WTC11 (cell line): ENCODE measurements at regions not wholly inside any gene's neighbourhood (a gene's known extent, or its start where the extent isn't known, plus 50 kb on each side); places are given as distances from the start of the nearest gene placed in this dataset.
"Not testable (repeated sequence)": the region's sequence is repeated elsewhere in the genome, so short reads cannot be mapped to it uniquely, and the experiment has no call there.

Source experiments
- ATAC-seq: fragments of 200-7000 bp; cut with Tn5 transposase; 2 replicates; pipeline ENCODE4 v1.10.0; 2021; ENCODE audit warnings: mild to moderate bottlenecking, moderate library complexity
- CTCF ChIA-PET: fragments of 300-600 bp; sonication (Branson Sonifier 250); formaldehyde crosslinking; loops from one replicate; lab custom pipeline; 2021; ENCODE audit warnings: antibody characterized with exemption; lab: Charles Lee
- POLR2A ChIA-PET: fragments of 350-600 bp; sonication (Branson Sonifier 250); formaldehyde crosslinking; loops from one replicate; lab custom pipeline; 2021; ENCODE audit warnings: antibody characterized with exemption; lab: Charles Lee
- DNase-seq: peaks from one replicate; pipeline ENCODE4 v3.0.0; 2021; ENCODE audit warnings: low spot score
- H3K27ac Mint-ChIP-seq: 2 replicates; pipeline ENCODE4 v1.8.0; 2021; ENCODE audit warnings: mixed read lengths
- H3K27me3 Mint-ChIP-seq: 2 replicates; pipeline ENCODE4 v1.8.0; 2021; ENCODE audit warnings: low read depth, mild to moderate bottlenecking, moderate library complexity, mixed read lengths
- H3K36me3 Mint-ChIP-seq: 2 replicates; pipeline ENCODE4 v1.8.0; 2021; ENCODE audit warnings: mixed read lengths
- H3K4me1 Mint-ChIP-seq: 2 replicates; pipeline ENCODE4 v1.8.0; 2022; ENCODE audit warnings: mixed read lengths
- H3K4me3 Mint-ChIP-seq: 2 replicates; pipeline ENCODE4 v1.8.0; 2021; ENCODE audit warnings: mild to moderate bottlenecking, moderate library complexity, mixed read lengths
- H3K9me3 Mint-ChIP-seq: 2 replicates; pipeline ENCODE4 v1.8.0; 2021; ENCODE audit warnings: mixed read lengths
- E2F5 ChIP-seq: sonication (generic); formaldehyde crosslinking; IDR thresholded peaks from 2 replicates; pipeline ENCODE4 v1.8.1; 2022; ENCODE audit warnings: mild to moderate bottlenecking, moderate library complexity, missing genetic modification reagents
- ELF4 ChIP-seq: sonication (generic); formaldehyde crosslinking; IDR thresholded peaks from 2 replicates; pipeline ENCODE4 v1.8.1; 2022; ENCODE audit warnings: low read depth, mild to moderate bottlenecking, moderate library complexity, missing genetic modification reagents
- HMGXB4 ChIP-seq: sonication (generic); formaldehyde crosslinking; IDR thresholded peaks from 2 replicates; pipeline ENCODE4 v1.8.1; 2023; ENCODE audit warnings: mild to moderate bottlenecking, moderate library complexity, missing genetic modification reagents
- MXD4 ChIP-seq: fragments of 250-450 bp; sonication (Bioruptor Pico); IDR thresholded peaks from 2 replicates; pipeline ENCODE4 v1.8.0; 2021; ENCODE audit warnings: mild to moderate bottlenecking, moderate library complexity, borderline replicate concordance
- MYBL2 ChIP-seq: sonication (generic); formaldehyde crosslinking; IDR thresholded peaks from 2 replicates; pipeline ENCODE4 v1.8.1; 2023; ENCODE audit warnings: mild to moderate bottlenecking, moderate library complexity, missing genetic modification reagents
- NFYB ChIP-seq: sonication (generic); formaldehyde crosslinking; conservative IDR thresholded peaks from 2 replicates; pipeline ENCODE4 v1.8.0; 2022; ENCODE audit warnings: low read depth, missing genetic modification reagents
- NR3C1 ChIP-seq: sonication (generic); formaldehyde crosslinking; conservative IDR thresholded peaks from 2 replicates; pipeline ENCODE4 v1.8.1; 2023; ENCODE audit warnings: low read depth, mild to moderate bottlenecking, missing genetic modification reagents
- OVOL2 ChIP-seq: fragments of 250-450 bp; sonication (Bioruptor Pico); IDR thresholded peaks from 2 replicates; pipeline ENCODE4 v1.9.0; 2021; ENCODE audit warnings: mild to moderate bottlenecking, borderline replicate concordance
- PRDM15 ChIP-seq: sonication (generic); formaldehyde crosslinking; IDR thresholded peaks from 2 replicates; pipeline ENCODE4 v1.8.0; 2022; ENCODE audit warnings: missing genetic modification reagents
- PREB ChIP-seq: sonication (generic); formaldehyde crosslinking; IDR thresholded peaks from 2 replicates; pipeline ENCODE4 v1.8.1; 2022; ENCODE audit warnings: mild to moderate bottlenecking, missing genetic modification reagents, moderate library complexity, borderline replicate concordance
- SMAD3 ChIP-seq: sonication (generic); formaldehyde crosslinking; IDR thresholded peaks from 2 replicates; pipeline ENCODE4 v1.8.0; 2022; ENCODE audit warnings: missing genetic modification reagents, mild to moderate bottlenecking, borderline replicate concordance
- TEAD4 ChIP-seq: sonication (generic); formaldehyde crosslinking; IDR thresholded peaks from 2 replicates; pipeline ENCODE4 v1.8.0; 2022; ENCODE audit warnings: mild to moderate bottlenecking, missing genetic modification reagents
- ZBTB43 ChIP-seq: sonication (generic); formaldehyde crosslinking; IDR thresholded peaks from 2 replicates; pipeline ENCODE4 v1.8.1; 2023; ENCODE audit warnings: mild to moderate bottlenecking, missing genetic modification reagents
- ZNF425 ChIP-seq: fragments of 250-450 bp; sonication (Bioruptor Pico); conservative IDR thresholded peaks from 2 replicates; pipeline ENCODE4 v1.9.0; 2021; ENCODE audit warnings: mild to moderate bottlenecking
- ZNF671 ChIP-seq: fragments of 250-450 bp; sonication (Bioruptor Pico); IDR thresholded peaks from 2 replicates; pipeline ENCODE4 v1.8.0; 2021; ENCODE audit warnings: mild to moderate bottlenecking
- ZSCAN18 ChIP-seq: fragments of 250-450 bp; sonication (Bioruptor Pico); IDR thresholded peaks from 2 replicates; pipeline ENCODE4 v2.1.2; 2022; ENCODE audit warnings: mild to moderate bottlenecking, moderate library complexity

- TF ChIP-seq PREB (CRISPR knock-in tag): no peak
- TF ChIP-seq ZNF671 (CRISPR knock-in tag): no peak
- TF ChIP-seq MXD4 (CRISPR knock-in tag): no peak
- TF ChIP-seq ZSCAN18: no peak
- no peak for TF ChIP-seq SMAD3 (CRISPR knock-in tag)
- no peak for TF ChIP-seq E2F5 (CRISPR knock-in tag)
- no peak for TF ChIP-seq HMGXB4 (CRISPR knock-in tag)
- TF ChIP-seq, all 79 proteins: peak for 0
Observed at GRCh38 chr6:17224056-17224455, 57.1 kb upstream of the RBM24 start (continued).

- ATAC-seq, H3K4me1 Mint-ChIP-seq, H3K36me3 Mint-ChIP-seq, POLR2A ChIA-PET, DNase-seq, H3K4me3 Mint-ChIP-seq, H3K27me3 Mint-ChIP-seq, H3K27ac Mint-ChIP-seq, CTCF ChIA-PET: not testable (repeated sequence)
- peaks cover 25% of the 10 kb centered on the region for H3K9me3 Mint-ChIP-seq
Observed at GRCh38 chr6:17224501-17224900, 56.7 kb upstream of the RBM24 start.

- Mint-ChIP-seq H3K4me1 (0 out of 2 replicates have a peak, but pooled peaks cover 5% of the 10 kb centered on the region), H3K36me3 (peaks cover 8% of the 10 kb centered on the region), H3K27ac (no peak overlapping the region), H3K4me3 (no peak overlapping the region), H3K27me3 (no peaks in the 10 kb centered on the region), H3K9me3 (peaks cover 14% of the 10 kb centered on the region)
- CTCF ChIA-PET: no interaction called here
- POLR2A ChIA-PET: no interaction called here
- DNase-seq (no peak), ATAC-seq (no peak)
- TF ChIP-seq NFYB: no peak
- TF ChIP-seq OVOL2 (CRISPR knock-in tag): no peak
- no peak for TF ChIP-seq ELF4 (CRISPR knock-in tag)
- TF ChIP-seq TEAD4 (CRISPR knock-in tag): no peak
- TF ChIP-seq NR3C1 (CRISPR knock-in tag): no peak
- TF ChIP-seq ZNF425 (CRISPR knock-in tag): no peak
- no peak for TF ChIP-seq PRDM15 (CRISPR knock-in tag)
- TF ChIP-seq MYBL2: no peak
- no peak for TF ChIP-seq ZBTB43
Observed at GRCh38 chr6:17225767-17226630, 55.2 kb upstream of the RBM24 start.
